Spinal cord (tissue), 9 donors: ENCODE measurements at regions not wholly inside any gene's neighbourhood (a gene's known extent, or its start where the extent isn't known, plus 50 kb on each side); places are given as distances from the start of the nearest gene placed in this dataset.
A peak's percentile ranks its signal among the peaks of the same experiment; 100 is the strongest.

Source experiments
- DNase-seq, 6 donors: peaks; one replicate each; pipeline versions ENCODE4 v3.0.0 to v3.0.0-alpha.2; 2013 to 2015; ENCODE audit warnings: low spot score in 6 of 6, low read depth in 4 of 6
- H3K27ac ChIP-seq: one replicate; pipeline ENCODE4 v1.5.1; 2013; ENCODE audit warnings: low read depth, low read length, control low read depth
- H3K27me3 ChIP-seq: one replicate; pipeline ENCODE4 v1.6.1; 2013; ENCODE audit warnings: low read length; ENCODE audit not compliant: control insufficient read depth, insufficient read depth
- H3K36me3 ChIP-seq: one replicate; pipeline ENCODE4 v1.6.1; 2013; ENCODE audit warnings: low read length; ENCODE audit not compliant: control insufficient read depth, insufficient read depth
- H3K4me1 ChIP-seq: one replicate; pipeline ENCODE4 v1.6.1; 2013; ENCODE audit warnings: low read length; ENCODE audit not compliant: control insufficient read depth, insufficient read depth
- H3K4me3 ChIP-seq: one replicate; pipeline ENCODE4 v1.5.1; 2013; ENCODE audit warnings: low read depth, low read length, control low read depth
- H3K9me3 ChIP-seq: one replicate; pipeline ENCODE4 v1.6.1; 2013; ENCODE audit warnings: low read length; ENCODE audit not compliant: control insufficient read depth, insufficient read depth
- WGBS: methylation state at CpG from one replicate; pipeline ENCODE4 v1.1.5; 2013; ENCODE audit warnings: missing lambda C conversion rate; ENCODE audit not compliant: insufficient coverage; 5-methylcytosine and 5-hydroxymethylcytosine counted together
- donor health status: healthy.

DNA sequence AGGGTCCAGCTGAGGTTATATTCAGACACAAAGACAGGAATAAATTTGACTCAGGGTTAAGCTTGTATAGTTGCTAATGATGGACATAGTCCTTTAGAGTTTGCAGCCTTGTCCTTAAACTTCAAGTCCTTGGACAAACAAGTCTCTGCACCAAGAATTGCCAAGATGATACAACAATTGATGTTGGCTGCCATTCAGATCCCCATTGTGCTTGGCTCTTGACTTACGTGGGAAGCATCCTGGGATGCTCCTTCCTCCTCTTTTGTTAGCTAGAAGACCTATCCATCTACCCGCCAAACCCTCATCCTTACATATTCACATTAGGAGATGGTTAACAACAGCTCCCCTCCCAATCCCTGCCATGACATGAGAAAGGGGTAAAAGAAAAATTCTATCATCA lies 115.6 kb downstream of the RDH14 start:
- WGBS = 29% methylated on average over 1 of the region's 2 CpGs

GRCh38 chr2:18441583-18441982 lies 118.9 kb downstream of the RDH14 start:
- no peak for DNase-seq
- no peak overlapping the region for H3K27ac ChIP-seq
- no peaks in the 10 kb centered on the region for H3K36me3 ChIP-seq
- whole genome bisulfite sequencing = 86% methylated on average over 2 of the region's 3 CpGs
- no peaks in the 10 kb centered on the region for H3K4me1 ChIP-seq
- H3K27me3 ChIP-seq = no peaks in the 10 kb centered on the region
- H3K4me3 ChIP-seq = no peak overlapping the region
- no peaks in the 10 kb centered on the region for H3K9me3 ChIP-seq

More for the DNA sequence above, 115.6 kb downstream of the RDH14 start:
- Histone ChIP-seq H3K36me3 (no peaks in the 10 kb centered on the region), H3K27ac (no peak overlapping the region), H3K4me1 (no peaks in the 10 kb centered on the region), H3K4me3 (no peak overlapping the region), H3K27me3 (no peaks in the 10 kb centered on the region), H3K9me3 (no peaks in the 10 kb centered on the region)
- DNase-seq = no peak

- Histone ChIP-seq H3K27ac (no peak overlapping the region), H3K4me1 (no peaks in the 10 kb centered on the region), H3K9me3 (no peaks in the 10 kb centered on the region), H3K36me3 (no peaks in the 10 kb centered on the region), H3K4me3 (no peak overlapping the region), H3K27me3 (no peaks in the 10 kb centered on the region)
- DNase-seq = no peak
- whole genome bisulfite sequencing = 100% methylated on average over 2 of the region's 4 CpGs
Measured at GRCh38 chr2:18440777-18441176, 119.7 kb downstream of the RDH14 start.

GRCh38 chr2:18440141-18440661 lies 120.3 kb downstream of the RDH14 start:
- 90% methylated on average over 3 of the region's 6 CpGs for WGBS
- no peaks in the 10 kb centered on the region for H3K9me3 ChIP-seq
- no peak overlapping the region for H3K27ac ChIP-seq
- H3K4me3 ChIP-seq = no peak overlapping the region
- no peaks in the 10 kb centered on the region for H3K27me3 ChIP-seq
- no peaks in the 10 kb centered on the region for H3K4me1 ChIP-seq
- H3K36me3 ChIP-seq = no peaks in the 10 kb centered on the region
- DNase-seq = no peak

DNA sequence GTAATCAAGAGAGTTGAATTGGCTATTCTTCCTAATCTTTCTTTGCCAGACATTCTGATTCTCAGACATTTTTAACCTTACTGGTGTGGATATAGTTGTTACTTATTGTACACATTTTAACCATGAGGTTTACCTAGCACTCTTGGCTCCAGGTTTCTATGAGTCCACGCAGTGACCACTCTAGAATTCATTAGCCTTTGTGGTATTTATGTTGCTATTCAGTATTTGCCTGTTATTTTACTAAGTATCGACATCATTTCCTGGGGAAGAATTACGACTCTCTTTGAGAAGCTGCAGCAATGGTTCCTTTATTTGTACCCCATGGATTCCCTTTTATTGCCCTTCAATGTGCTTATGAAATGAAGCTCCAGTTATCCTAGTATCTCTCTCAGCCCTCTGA lies 120.7 kb downstream of the RDH14 start:
- no peak for DNase-seq
- Histone ChIP-seq H3K27me3 (no peaks in the 10 kb centered on the region), H3K9me3 (no peaks in the 10 kb centered on the region), H3K4me3 (no peak overlapping the region), H3K27ac (no peak overlapping the region), H3K36me3 (no peaks in the 10 kb centered on the region), H3K4me1 (no peaks in the 10 kb centered on the region)
- WGBS = 73% methylated on average over 2 of the region's 3 CpGs

- Histone ChIP-seq H3K4me3 (no peak overlapping the region), H3K27ac (no peak overlapping the region), H3K27me3 (no peaks in the 10 kb centered on the region), H3K9me3 (no peaks in the 10 kb centered on the region), H3K4me1 (no peaks in the 10 kb centered on the region), H3K36me3 (no peaks in the 10 kb centered on the region)
- WGBS = 100% methylated on average over 2 of the region's 2 CpGs
- DNase-seq = no peak
Measured at GRCh38 chr2:18437909-18438308, 122.5 kb downstream of the RDH14 start.

GRCh38 chr2:18436503-18437005 lies 123.9 kb downstream of the RDH14 start:
- Histone ChIP-seq H3K4me3 (no peak overlapping the region), H3K9me3 (no peaks in the 10 kb centered on the region), H3K27ac (no peak overlapping the region), H3K27me3 (no peaks in the 10 kb centered on the region), H3K36me3 (no peaks in the 10 kb centered on the region), H3K4me1 (no peaks in the 10 kb centered on the region)
- 82% methylated on average over 2 of the region's 5 CpGs for WGBS
- DNase-seq = peak in 1 of 6 donors; percentile 49

- Histone ChIP-seq H3K4me3 (no peak overlapping the region), H3K4me1 (no peaks in the 10 kb centered on the region), H3K27ac (no peak overlapping the region), H3K36me3 (no peaks in the 10 kb centered on the region), H3K27me3 (no peaks in the 10 kb centered on the region), H3K9me3 (no peaks in the 10 kb centered on the region)
- DNase-seq = peak in 5 of 6 donors; percentile 42 to 89 (median 54)
- 80% methylated on average over 1 of the region's 2 CpGs for WGBS
Measured at GRCh38 chr2:18435426-18436037, 124.9 kb downstream of the RDH14 start.

DNA sequence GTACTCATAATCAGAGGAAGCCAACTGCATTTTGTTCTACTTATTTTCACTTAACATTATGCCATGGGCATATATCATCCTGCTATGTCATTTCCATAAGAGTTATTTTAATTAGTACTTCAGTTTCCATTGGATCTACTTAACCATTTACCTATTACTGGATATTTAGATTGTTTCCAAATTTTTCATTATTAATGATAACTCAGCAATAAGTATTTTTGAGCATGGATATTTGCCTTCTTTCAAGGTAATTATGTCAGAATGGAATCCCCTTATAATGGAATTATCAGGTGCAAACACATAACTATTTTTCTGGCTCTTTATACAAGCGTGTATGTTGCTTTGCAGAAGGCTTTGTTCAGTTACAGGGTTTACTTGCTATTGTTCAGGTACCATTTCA lies 126.6 kb downstream of the RDH14 start:
- Histone ChIP-seq H3K27ac (no peak overlapping the region), H3K9me3 (no peaks in the 10 kb centered on the region), H3K4me3 (no peak overlapping the region), H3K4me1 (no peaks in the 10 kb centered on the region), H3K27me3 (no peaks in the 10 kb centered on the region), H3K36me3 (no peaks in the 10 kb centered on the region)
- no peak for DNase-seq
- no CpG with 5 or more reads among the region's 1 CpG for WGBS

DNA sequence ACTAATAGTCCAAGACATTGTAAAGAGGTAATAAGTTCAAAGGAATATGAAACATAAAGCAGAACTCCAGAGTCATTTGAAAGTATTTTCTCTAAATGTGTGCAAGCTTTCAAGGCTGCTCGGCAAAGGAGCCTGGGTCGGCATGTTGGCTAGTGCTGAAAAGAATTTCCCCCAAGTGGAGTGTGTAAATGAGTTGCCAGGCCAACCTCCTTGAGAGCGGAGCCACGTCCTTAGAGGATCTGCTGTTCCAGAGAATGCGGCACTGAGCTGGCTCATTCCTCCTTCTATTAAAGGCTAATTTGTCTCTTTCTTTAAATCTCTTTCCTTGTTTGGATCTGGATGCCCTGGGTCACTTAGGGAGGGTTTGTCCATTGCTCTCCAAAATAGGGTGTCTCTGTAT lies 127.5 kb downstream of the RDH14 start:
- Histone ChIP-seq H3K27me3 (no peaks in the 10 kb centered on the region), H3K36me3 (no peaks in the 10 kb centered on the region), H3K9me3 (no peaks in the 10 kb centered on the region), H3K4me3 (no peak overlapping the region), H3K27ac (no peak overlapping the region), H3K4me1 (no peaks in the 10 kb centered on the region)
- 23% methylated on average over 4 of the region's 5 CpGs for whole genome bisulfite sequencing
- DNase-seq = peak in 5 of 6 donors; percentile 47 to 86 (median 68)
